Upper lobe of right lung (tissue), 1 donor: ENCODE measurements at regions not wholly inside any gene's neighbourhood (a gene's known extent, or its start where the extent isn't known, plus 50 kb on each side); places are given as distances from the start of the nearest gene placed in this dataset.

Source experiments
- ATAC-seq: fragments of 200-7000 bp; cut with Tn5 transposase; one replicate; pipeline ENCODE4 v1.9.1; 2020; ENCODE audit warnings: mild to moderate bottlenecking, moderate library complexity
- DNase-seq: peaks from one replicate; pipeline ENCODE4 v3.0.0-alpha.2; 2020
- H3K27ac ChIP-seq: fragments of 200-600 bp; one replicate; pipeline ENCODE4 v1.8.0; 2022
- H3K27me3 ChIP-seq: fragments of 200-600 bp; one replicate; pipeline ENCODE4 v1.8.0; 2022; ENCODE audit warnings: mild to moderate bottlenecking
- H3K36me3 ChIP-seq: fragments of 200-600 bp; one replicate; pipeline ENCODE4 v1.8.0; 2022
- H3K4me1 ChIP-seq: fragments of 200-600 bp; one replicate; pipeline ENCODE4 v1.8.0; 2022
- H3K4me3 ChIP-seq: fragments of 200-600 bp; one replicate; pipeline ENCODE4 v1.8.0; 2022; ENCODE audit warnings: mild to moderate bottlenecking
- H3K9me3 ChIP-seq: fragments of 200-600 bp; one replicate; pipeline ENCODE4 v1.8.0; 2022
- intact Hi-C: fragments of 100-400 bp; cut with DNase I; formaldehyde crosslinking; loops from one replicate; pipeline ENCODE4 v1.11.0; 2022
- TF ChIP-seq, protein P1 (sequence below): fragments of 200-600 bp; IDR thresholded peaks from one replicate; pipeline ENCODE4 v1.8.0; 2022; ENCODE audit warnings: antibody characterized with exemption
- donor health status: DM: no; HTN: yes; CAD: no; lungs with severe emphysema.

GRCh38 chr1:237983496-237983895 lies 92.8 kb upstream of the ZP4 start:
- Histone ChIP-seq H3K27me3 (no peaks in the 10 kb centered on the region), H3K27ac (no peak overlapping the region), H3K4me3 (no peak overlapping the region), H3K4me1 (no peaks in the 10 kb centered on the region), H3K9me3 (no peaks in the 10 kb centered on the region), H3K36me3 (no peaks in the 10 kb centered on the region)
- intact Hi-C loops, result no loop called here
- DNase-seq (no peak), ATAC-seq (no peak)
- TF ChIP-seq, protein P1, sequence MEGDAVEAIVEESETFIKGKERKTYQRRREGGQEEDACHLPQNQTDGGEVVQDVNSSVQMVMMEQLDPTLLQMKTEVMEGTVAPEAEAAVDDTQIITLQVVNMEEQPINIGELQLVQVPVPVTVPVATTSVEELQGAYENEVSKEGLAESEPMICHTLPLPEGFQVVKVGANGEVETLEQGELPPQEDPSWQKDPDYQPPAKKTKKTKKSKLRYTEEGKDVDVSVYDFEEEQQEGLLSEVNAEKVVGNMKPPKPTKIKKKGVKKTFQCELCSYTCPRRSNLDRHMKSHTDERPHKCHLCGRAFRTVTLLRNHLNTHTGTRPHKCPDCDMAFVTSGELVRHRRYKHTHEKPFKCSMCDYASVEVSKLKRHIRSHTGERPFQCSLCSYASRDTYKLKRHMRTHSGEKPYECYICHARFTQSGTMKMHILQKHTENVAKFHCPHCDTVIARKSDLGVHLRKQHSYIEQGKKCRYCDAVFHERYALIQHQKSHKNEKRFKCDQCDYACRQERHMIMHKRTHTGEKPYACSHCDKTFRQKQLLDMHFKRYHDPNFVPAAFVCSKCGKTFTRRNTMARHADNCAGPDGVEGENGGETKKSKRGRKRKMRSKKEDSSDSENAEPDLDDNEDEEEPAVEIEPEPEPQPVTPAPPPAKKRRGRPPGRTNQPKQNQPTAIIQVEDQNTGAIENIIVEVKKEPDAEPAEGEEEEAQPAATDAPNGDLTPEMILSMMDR, result no peak

- intact Hi-C loops, result no loop called here
- no peaks in the 10 kb centered on the region for H3K27me3 ChIP-seq
- H3K4me1 ChIP-seq, result no peaks in the 10 kb centered on the region
- no peaks in the 10 kb centered on the region for H3K36me3 ChIP-seq
- DNase-seq (no peak), ATAC-seq (no peak)
- TF ChIP-seq, protein P1, result no peak
- H3K9me3 ChIP-seq, result no peaks in the 10 kb centered on the region
- H3K4me3 ChIP-seq, result no peak overlapping the region
- H3K27ac ChIP-seq, result no peak overlapping the region
These were observed 90.5 kb upstream of the ZP4 start for GRCh38 chr1:237981223-237981622.

DNA sequence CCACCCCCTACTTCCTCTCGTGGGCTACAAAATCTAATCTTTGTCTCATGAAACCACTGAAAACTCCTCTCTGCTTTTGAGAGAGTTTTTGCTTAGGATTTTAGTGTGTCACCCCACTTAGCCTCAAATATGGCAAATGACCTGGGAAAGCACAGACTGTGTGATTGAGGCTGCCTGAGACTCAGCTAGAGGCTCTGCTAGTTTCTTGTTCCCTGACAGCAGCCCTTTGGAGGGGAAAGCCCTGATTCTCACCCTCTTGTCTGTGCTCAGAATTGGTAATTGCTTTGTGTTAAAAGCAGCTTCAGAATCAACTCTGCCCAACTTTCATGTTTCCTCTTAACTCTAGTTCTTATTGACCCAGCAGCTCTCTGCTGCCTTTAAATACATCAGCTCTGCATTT lies 85.6 kb upstream of the ZP4 start:
- Histone ChIP-seq H3K27ac (no peak overlapping the region), H3K4me1 (no peaks in the 10 kb centered on the region), H3K27me3 (no peaks in the 10 kb centered on the region), H3K4me3 (no peak overlapping the region), H3K9me3 (no peaks in the 10 kb centered on the region), H3K36me3 (no peaks in the 10 kb centered on the region)
- intact Hi-C loops, result no loop called here
- ATAC-seq (no peak), DNase-seq (no peak)
- TF ChIP-seq, protein P1, result no peak

DNA sequence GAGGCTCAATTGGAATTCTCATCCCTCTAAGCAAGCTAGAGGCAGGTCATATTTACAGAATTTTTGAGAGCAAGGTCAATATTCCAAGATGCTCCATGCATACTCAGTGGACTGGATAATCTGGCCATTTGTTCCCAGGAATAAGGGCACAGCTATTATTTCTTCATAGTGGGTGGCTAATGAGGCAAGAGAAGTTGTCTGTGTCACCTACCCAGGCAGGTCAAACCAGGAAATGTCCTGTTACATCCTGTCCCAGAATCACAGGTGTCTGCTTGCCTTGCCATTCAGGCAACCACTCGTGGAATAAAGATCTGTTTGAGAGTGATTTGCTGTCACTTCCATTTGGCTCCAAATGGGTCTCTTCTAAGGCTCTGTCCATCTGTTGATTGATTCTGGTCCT lies 85.2 kb upstream of the ZP4 start:
- intact Hi-C loops, result no loop called here
- H3K36me3 ChIP-seq, result no peaks in the 10 kb centered on the region
- DNase-seq (no peak), ATAC-seq (no peak)
- H3K4me1 ChIP-seq, result no peaks in the 10 kb centered on the region
- no peaks in the 10 kb centered on the region for H3K9me3 ChIP-seq
- no peak overlapping the region for H3K4me3 ChIP-seq
- H3K27ac ChIP-seq, result no peak overlapping the region
- TF ChIP-seq, protein P1, result no peak
- H3K27me3 ChIP-seq, result no peaks in the 10 kb centered on the region

- Histone ChIP-seq H3K4me3 (no peak overlapping the region), H3K27me3 (no peaks in the 10 kb centered on the region), H3K36me3 (no peaks in the 10 kb centered on the region), H3K27ac (no peak overlapping the region), H3K4me1 (no peaks in the 10 kb centered on the region), H3K9me3 (no peaks in the 10 kb centered on the region)
- DNase-seq (no peak), ATAC-seq (no peak)
- intact Hi-C loops, result no loop called here
- TF ChIP-seq, protein P1, result no peak
These were observed 84.7 kb upstream of the ZP4 start for GRCh38 chr1:237975376-237975775.

DNA sequence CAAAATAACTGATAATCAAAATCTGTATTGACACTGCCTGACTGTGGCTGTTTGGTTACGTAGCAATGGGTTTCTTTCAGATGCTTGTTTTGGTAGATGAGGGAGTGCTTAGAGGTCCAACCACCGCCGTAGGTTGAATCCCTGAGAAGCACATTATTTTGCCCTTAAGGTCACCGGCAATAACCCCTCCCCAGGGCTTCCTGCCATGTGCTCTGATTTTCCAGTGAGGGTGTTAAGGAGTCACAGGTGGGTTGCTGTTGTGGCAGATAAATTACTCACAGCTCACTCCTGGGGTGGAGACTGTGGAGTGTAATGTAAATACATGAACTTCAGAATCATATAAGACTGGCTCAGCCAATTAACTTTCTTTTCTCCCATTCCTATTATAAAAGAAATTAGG lies 81.5 kb upstream of the ZP4 start:
- no peaks in the 10 kb centered on the region for H3K27me3 ChIP-seq
- DNase-seq (no peak), ATAC-seq (no peak)
- no peak overlapping the region for H3K4me3 ChIP-seq
- intact Hi-C loops, result no loop called here
- no peak overlapping the region for H3K27ac ChIP-seq
- TF ChIP-seq, protein P1, result no peak
- no peaks in the 10 kb centered on the region for H3K9me3 ChIP-seq
- H3K36me3 ChIP-seq, result no peaks in the 10 kb centered on the region
- H3K4me1 ChIP-seq, result no peaks in the 10 kb centered on the region
